ENCODE measurements at regions not wholly inside any gene's neighbourhood (a gene's known extent, or its start where the extent isn't known, plus 50 kb on each side); places are given as distances from the start of the nearest gene placed in this dataset.
A peak's percentile ranks its signal among the peaks of the same experiment; 100 is the strongest.
"Not testable (repeated sequence)": the region's sequence is repeated elsewhere in the genome, so short reads cannot be mapped to it uniquely, and the experiment has no call there.

DNA sequence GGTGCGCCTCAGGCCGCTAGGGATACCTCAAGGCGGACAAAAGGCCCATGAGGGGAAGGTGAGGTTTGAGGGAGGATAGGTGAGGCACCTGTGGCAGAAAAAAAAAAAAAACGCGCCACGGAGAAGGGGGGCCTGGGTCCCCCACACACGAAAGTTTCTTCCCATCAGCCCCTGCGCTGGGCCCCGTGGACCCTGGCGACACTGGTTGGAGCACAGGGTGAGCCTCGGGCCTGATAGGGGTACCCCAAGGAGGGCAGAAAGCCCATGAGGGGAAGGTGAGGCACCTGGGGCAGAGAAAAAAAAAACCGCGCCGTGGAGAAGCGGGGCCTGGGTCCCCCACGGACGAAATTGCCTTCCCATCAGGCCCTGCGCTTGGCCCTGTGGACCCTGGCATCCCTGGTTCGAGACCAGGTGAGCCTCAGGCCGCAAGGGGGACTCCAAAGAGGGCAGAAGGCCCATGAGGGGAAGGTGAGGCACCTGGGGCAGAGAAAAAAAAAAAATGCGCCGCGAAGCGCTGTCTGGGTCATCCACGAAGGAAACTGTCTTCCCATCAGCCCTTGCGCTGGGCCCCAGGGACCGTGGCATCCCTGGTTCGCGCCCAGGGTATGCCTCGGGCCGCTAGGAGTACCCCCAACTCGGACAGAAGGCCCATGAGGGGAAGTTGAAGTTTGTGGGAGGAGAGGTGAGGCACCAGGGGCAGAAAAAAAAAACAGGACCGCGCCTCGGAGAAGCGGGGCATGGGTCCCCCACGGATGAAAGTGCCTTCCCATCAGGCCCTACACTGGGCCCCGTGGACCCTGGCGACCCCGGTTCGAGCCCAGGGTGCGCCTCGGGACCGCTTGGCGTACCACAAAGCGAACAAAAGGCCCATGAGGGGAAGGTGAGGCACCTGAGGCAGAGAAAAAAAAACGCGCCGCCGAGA, 226.2 kb downstream of the CCDC74A start:
- no peak for DNase-seq

DNA sequence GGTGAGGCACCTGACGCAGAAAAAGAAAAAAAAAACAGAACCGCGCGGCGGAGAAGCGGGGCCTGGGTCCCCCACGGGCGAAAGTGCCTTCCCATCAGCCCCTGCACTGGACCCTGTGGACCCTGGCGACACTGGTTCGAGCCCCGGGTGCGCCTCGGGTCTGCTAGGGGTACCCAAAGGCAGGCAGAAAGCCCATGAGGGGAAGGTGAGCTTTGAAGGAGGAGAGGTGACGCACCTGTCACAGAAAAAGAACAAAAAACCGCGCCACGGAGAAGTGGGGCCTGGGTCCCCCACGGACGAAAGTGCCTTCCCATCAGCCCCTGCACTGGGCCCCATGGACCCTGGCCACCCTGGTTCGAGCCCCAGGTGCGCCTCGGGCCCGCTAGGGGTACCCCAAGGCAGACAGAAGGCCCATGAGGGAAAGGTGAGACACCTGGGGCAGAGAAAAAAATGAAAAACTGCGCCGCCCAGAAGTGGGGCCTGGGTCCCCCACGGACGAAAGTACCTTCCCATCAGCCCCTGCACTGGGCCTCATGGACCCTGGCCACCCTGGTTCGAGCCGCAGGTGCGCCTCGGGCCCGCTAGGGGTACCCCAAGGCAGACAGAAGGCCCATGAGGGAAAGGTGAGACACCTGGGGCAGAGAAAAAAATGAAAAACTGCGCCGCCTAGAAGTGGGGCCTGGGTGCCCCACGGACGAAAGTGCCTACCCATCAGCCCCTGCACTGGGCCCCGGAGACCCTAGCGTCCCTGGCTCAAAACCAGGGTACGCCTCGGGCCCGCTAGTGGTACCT, 227.4 kb downstream of the CCDC74A start:
- DNase-seq: no peak

DNA sequence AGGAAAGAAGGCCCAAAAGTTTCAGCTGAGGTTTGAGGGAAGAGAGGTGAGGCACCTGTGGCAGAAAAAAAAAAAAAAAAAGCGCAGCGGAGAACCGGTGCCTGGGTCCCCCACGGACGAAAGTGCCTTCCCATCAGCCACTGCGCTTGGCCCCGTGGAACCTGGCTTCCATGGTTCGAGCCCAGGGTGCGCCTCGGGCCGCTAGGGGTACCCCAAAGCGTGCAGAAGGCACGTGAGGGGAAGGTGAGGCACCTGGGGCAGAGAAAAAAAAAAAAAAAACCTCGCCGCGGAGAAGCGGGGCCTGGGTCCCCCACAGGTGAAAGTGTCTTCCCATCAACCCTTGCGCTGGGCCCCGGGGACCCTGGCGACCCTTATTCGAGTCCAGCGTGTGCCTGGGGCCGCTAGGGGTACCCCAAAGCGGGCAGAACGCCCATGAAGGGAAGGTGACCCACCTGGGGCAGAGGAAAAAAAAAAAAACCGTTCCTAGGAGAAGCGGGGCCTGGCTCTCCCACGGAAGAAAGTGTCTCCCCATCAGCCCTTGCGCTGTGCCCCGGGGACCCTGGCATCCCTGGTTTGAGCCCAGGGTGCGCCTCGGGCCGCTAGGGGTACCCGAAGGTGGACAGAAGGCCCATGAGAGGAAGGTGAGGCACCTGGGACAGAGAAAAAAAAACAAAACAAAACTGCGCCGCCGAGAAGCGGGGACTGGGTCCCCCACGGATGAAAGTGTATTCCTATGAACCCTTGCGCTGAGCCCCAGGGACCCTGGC, 228.6 kb downstream of the CCDC74A start:
- no peak for DNase-seq

DNA sequence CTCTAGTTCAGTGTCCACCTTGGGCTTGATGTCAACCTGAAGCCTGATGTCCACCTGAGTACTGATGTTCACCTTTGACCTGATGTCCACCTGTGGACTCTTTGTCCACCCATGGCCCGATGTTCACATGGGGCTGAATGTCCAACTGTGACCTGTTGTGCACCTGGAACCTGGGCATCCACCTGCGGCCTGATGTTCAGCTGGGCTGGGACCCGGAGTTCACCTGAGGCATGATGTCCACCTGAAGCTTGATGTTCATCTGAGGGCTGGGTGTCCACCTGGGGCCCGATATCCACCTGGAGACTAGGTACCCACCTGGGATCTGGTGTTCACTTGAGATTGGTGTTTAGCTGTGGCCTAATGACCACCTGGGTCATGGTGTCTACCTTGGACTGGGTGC, 231.3 kb downstream of the CCDC74A start:
- not testable (repeated sequence) for DNase-seq

- DNase-seq: not testable (repeated sequence)
Observed at GRCh38 chr2:131774955-131775555, 247.4 kb downstream of the CCDC74A start.

DNA sequence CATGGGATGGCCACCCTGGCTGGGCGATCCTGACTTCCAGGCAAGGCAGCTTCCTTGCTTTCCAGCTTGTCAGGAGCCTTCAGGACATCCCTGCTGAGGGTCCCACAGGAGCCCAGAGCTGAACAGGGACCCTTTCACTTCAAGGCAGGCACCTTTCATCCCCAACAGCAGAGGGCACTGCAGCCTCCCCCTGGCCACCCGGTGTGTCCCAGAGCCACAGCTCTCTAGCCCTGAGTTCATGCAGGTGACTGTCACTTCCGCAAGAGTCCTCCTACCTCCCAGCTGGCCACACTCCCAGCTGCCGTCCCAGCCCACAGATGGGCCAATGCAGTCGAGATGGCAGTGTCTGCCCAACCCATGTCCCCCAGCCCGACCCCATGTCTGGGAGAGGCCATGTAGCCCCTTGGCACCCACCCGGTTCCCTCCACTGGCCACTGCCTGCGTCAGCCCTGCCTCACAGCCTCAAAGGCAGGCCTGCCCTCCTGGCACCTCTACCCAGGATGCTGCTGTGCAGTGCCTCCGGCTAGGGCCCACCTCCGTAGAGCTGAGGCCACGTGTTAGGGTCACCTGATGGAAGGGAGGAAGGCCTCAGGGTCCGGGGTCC, 248.3 kb downstream of the CCDC74A start:
- not testable (repeated sequence) for DNase-seq

DNA sequence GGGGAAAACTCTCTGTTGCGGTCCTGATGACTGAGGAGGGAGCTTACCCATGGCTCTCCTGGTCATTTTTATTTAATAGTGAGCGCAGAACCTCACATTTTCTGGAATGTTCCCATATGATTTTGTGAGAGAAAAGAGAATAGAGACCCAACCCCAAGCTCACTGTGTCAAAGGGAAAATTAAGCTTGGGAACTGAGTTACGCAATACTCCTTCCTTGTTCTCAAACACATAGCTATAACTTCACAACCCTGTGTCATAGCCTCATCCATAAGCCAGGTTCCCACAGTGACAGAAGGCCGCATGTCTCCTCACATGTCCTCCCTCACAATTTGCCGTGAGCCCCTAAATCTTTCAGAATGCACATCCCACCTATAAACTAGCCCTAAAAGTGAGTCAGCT, 252.8 kb downstream of the CCDC74A start:
- not testable (repeated sequence) for DNase-seq

DNA sequence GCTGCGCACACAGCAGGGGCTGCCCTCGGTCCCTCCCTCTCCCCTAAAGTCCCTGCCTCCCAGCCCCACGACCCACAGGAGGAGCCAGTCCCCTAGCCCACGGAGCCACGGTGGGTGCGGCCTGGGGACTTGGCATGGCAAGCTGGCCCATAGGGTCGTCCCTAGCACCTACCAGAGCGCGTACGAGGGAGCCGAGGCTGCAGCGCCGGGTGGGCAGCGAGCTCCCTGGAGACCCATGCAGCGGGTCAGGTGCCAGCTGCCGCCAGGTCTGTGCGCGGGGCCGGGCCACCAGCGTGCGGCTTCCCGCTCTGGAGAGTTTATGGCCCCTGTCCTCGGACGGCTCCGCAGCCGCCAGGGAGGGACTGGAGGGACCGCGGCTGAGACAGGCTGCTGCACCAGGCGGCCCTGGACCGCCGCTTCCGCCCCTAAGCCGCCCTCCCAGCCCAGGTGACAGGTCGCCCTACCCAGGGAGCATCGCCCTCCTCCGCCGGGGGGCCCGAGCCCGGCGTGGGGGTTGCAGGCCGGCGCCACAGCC, 273.6 kb downstream of the CCDC74A start:
- DNase-seq: no peak

GRCh38 chr2:131801745-131802350, 274.2 kb downstream of the CCDC74A start:
- DNase-seq: peak; percentile 80

DNA sequence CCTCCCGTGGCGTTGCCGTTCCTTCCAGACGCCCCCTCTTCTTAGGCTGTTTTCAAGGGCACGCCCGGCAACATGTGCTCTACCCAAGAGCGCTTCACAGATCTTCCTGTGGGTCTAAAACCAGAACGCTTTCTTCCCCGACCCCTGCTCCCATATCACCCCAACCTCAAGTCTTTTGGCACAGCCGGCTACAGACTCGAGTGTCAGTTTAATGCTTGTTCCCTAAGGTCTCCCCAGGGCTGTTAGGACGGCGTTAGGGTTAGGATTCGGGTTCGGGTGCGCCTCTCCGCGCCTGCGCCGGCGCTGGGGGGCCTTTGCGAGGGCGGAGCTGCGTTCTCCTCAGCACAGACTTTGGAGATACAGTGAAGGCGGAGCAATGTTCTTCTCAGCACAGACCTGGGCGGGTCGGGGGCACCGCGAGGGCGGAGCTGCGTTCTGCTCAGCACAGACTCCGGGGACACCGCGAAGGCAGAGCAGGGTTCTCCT, 274.7 kb downstream of the CCDC74A start:
- DNase-seq: peak; percentile 41

DNA sequence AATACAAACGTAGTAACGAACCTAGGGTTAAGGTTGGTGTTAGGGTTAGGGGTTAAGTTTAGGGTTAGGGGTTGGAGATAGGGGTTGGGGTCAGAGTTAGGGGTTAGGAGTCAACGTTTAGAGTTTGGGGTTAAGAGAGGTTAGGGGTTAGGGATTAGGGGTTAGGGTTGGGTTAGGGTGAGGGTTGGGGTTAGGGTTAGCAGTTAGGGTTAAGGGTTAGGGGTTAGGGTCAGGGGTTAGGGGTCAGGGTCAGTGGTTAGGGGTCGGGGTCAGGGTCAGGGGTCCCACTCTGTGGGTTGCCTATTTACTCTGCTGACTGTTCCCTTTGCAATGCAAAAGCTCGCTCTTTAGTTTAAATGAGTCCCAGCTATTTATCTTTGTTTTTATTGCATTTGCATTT, 275.5 kb downstream of the CCDC74A start:
- DNase-seq: not testable (repeated sequence)

GRCh38 chr2:131812605-131813004, 284.9 kb downstream of the CCDC74A start:
- DNase-seq: not testable (repeated sequence)

- DNase-seq: not testable (repeated sequence)
Observed at GRCh38 chr2:131813378-131813777, 285.7 kb downstream of the CCDC74A start.

- not testable (repeated sequence) for DNase-seq
Observed at GRCh38 chr2:131818267-131818973, 290.7 kb downstream of the CCDC74A start.

- not testable (repeated sequence) for DNase-seq
Observed at GRCh38 chr2:131822237-131822721, 294.6 kb downstream of the CCDC74A start.

DNA sequence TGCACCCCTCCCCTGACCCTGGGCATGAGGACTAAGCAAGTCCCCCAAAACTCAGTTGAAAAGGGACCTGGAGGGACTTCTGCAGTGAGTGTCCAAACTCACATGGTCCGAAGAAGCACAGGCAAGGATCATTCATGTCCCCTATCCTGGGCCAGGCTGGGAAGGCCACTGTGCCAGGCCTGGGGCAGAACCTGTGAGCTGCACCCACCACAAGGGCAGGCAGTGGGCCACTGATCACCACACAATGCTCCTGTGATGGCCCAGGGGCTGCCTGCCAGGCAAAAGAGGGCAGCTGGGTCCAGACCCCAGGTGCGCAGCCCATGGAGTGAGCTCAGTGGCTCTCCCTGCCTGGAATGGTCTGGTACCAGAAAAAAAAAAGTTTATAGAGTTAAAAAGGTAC, 295.4 kb downstream of the CCDC74A start:
- not testable (repeated sequence) for DNase-seq

DNA sequence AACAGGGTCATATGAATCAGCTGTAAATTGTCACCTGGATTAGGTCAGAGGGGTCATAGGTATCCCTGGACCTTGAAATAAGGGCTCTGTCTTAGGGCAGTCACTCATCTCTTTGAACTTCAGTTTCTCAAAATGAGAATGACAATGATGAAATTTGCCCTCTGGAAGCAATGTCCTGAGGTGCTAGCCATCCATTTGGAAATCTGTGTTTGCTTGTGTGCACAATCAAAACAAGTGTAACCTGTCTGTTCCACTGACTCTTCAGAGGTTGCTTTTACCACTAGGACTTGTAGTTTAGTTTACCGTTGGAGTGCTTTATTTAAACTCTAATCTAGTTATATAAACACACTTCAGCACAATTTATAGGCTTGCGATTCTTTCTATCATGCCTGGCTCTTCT, 297.3 kb downstream of the CCDC74A start:
- not testable (repeated sequence) for DNase-seq

- DNase-seq: no peak
Observed at GRCh38 chr2:131827481-131828163, 299.9 kb downstream of the CCDC74A start.

DNA sequence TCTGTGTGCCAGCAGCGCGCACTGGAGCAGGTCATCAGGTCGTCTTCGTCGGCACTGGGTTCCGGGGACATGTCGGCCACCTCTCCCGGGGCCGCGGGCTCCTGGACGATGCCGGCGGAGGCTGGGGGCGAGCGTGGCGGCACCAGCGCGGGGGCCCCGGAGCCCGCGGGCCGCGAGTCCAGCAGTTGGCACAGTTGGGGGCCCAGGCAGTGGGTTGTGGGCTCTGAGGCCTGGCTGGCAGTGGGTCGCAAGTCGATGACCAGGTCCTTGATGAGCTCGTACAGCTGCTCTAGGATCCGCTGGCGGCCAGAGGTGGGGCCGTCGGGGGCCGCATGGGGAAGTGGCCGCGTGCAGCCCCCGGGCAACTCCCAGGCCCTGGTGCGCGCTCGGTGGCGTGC, 300.5 kb downstream of the CCDC74A start:
- DNase-seq: no peak
